PFSK-1 (cell line): ENCODE measurements at regions not wholly inside any gene's neighbourhood (a gene's known extent, or its start where the extent isn't known, plus 50 kb on each side); places are given as distances from the start of the nearest gene placed in this dataset.

Experiments used
- FOXP2 ChIP-seq: optimal IDR thresholded peaks from 2 replicates; pipeline ENCODE3; 2011; ENCODE audit warnings: borderline replicate concordance, control low read depth, inconsistent platforms; ENCODE audit not compliant: insufficient read depth; ENCODE audit errors: extremely low read length, extremely low read depth
- POLR2AphosphoS5 ChIP-seq: IDR thresholded peaks from 2 replicates; pipeline ENCODE4 v1.6.1; 2012; ENCODE audit warnings: low read depth, mild to moderate bottlenecking, control low read depth, low read length, moderate library complexity
- SIN3A ChIP-seq: IDR thresholded peaks from 2 replicates; pipeline ENCODE4 v1.6.1; 2012; ENCODE audit warnings: mild to moderate bottlenecking, low read length, moderate library complexity, borderline replicate concordance; ENCODE audit not compliant: insufficient read depth
- TAF1 ChIP-seq: IDR thresholded peaks from 2 replicates; pipeline ENCODE4 v1.6.1; 2012; ENCODE audit warnings: low read length, control low read depth, borderline replicate concordance; ENCODE audit not compliant: insufficient read depth
- TF ChIP-seq, protein P1 (sequence below), 2 experiments: IDR thresholded peaks; 2 replicates each; pipeline versions ENCODE4 v1.6.1 to v1.8.0; 2011 to 2012; ENCODE audit warnings: low read depth in 2 of 2, low read length in 2 of 2, control low read depth in 1 of 2, inconsistent platforms in 1 of 2, mild to moderate bottlenecking in 1 of 2, moderate library complexity in 1 of 2; ENCODE audit not compliant: insufficient read depth in 1 of 2

- no peak for TF ChIP-seq TAF1
- no peak for TF ChIP-seq SIN3A
- no peak for TF ChIP-seq POLR2AphosphoS5
- TF ChIP-seq FOXP2 = no peak
Observed at GRCh38 chr4:41455206-41455605, 82.8 kb upstream of the LIMCH1 start.

- TF ChIP-seq SIN3A (no peak), TAF1 (no peak), POLR2AphosphoS5 (no peak), FOXP2 (no peak)
- TF ChIP-seq, protein P1, sequence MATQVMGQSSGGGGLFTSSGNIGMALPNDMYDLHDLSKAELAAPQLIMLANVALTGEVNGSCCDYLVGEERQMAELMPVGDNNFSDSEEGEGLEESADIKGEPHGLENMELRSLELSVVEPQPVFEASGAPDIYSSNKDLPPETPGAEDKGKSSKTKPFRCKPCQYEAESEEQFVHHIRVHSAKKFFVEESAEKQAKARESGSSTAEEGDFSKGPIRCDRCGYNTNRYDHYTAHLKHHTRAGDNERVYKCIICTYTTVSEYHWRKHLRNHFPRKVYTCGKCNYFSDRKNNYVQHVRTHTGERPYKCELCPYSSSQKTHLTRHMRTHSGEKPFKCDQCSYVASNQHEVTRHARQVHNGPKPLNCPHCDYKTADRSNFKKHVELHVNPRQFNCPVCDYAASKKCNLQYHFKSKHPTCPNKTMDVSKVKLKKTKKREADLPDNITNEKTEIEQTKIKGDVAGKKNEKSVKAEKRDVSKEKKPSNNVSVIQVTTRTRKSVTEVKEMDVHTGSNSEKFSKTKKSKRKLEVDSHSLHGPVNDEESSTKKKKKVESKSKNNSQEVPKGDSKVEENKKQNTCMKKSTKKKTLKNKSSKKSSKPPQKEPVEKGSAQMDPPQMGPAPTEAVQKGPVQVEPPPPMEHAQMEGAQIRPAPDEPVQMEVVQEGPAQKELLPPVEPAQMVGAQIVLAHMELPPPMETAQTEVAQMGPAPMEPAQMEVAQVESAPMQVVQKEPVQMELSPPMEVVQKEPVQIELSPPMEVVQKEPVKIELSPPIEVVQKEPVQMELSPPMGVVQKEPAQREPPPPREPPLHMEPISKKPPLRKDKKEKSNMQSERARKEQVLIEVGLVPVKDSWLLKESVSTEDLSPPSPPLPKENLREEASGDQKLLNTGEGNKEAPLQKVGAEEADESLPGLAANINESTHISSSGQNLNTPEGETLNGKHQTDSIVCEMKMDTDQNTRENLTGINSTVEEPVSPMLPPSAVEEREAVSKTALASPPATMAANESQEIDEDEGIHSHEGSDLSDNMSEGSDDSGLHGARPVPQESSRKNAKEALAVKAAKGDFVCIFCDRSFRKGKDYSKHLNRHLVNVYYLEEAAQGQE (IDR thresholded peaks at IDR 0.05; ENCODE audit: insufficient read depth in 1 of 2, low read depth in 2 of 2, low read length in 2 of 2) = no peak
Observed at GRCh38 chr4:41456559-41457101, 81.3 kb upstream of the LIMCH1 start.

DNA sequence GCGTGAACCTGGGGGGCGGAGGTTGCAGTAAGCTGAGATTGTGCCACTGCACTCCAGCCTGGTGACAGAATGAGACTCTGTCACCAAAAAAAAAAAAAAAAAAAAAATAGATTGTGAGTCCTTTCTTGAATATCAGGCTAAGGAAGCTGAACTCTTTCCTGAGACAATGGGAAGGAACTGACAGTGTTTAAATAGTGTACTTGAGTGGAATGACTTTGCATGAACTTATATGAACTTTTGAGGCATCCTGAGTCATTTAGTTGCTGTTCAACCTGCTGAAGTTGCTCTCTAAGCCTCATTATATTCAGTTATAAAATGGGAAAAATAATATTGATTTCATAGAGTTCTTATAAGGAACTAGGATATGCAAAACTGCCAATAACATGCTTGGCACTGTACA, 79.3 kb upstream of the LIMCH1 start:
- TF ChIP-seq POLR2AphosphoS5 (no peak), TAF1 (no peak), SIN3A (no peak), FOXP2 (no peak)
- TF ChIP-seq, protein P1 (IDR thresholded peaks at IDR 0.05; ENCODE audit: insufficient read depth in 1 of 2, low read depth in 2 of 2, low read length in 2 of 2) = no peak

GRCh38 chr4:41460641-41461040, 77.3 kb upstream of the LIMCH1 start:
- TF ChIP-seq SIN3A (no peak), FOXP2 (no peak), POLR2AphosphoS5 (no peak), TAF1 (no peak)
- TF ChIP-seq, protein P1 (IDR thresholded peaks at IDR 0.05; ENCODE audit: insufficient read depth in 1 of 2, low read depth in 2 of 2, low read length in 2 of 2) = no peak

GRCh38 chr4:41461780-41462307, 76.1 kb upstream of the LIMCH1 start:
- TF ChIP-seq TAF1 (no peak), SIN3A (no peak), FOXP2 (no peak), POLR2AphosphoS5 (no peak)
- TF ChIP-seq, protein P1 (IDR thresholded peaks at IDR 0.05; ENCODE audit: insufficient read depth in 1 of 2, low read depth in 2 of 2, low read length in 2 of 2) = no peak
